ENCODE measurements at regions not wholly inside any gene's neighbourhood (a gene's known extent, or its start where the extent isn't known, plus 50 kb on each side); places are given as distances from the start of the nearest gene placed in this dataset.

DNA sequence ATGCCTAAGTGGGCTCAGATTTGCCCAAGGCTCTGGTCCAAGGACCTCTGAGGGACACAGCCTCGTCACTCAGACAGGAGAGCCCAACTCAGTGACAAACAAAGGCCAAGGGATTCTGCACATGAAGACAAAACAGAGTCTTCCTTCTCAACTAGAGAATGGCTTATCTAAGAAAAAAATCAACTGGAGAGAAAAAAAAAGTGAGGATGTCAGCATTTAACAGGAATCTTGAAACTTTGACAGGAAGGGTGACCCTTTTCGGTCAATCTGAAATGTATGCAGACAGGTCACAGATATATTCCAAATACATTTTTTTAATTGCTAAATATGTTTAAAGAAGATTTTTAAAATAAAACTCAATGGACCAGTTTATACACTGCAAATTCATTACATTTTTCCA lies 154.5 kb downstream of the ETS2 start:
- no peak overlapping the region for H3K27ac Mint-ChIP-seq
- H3K4me1 Mint-ChIP-seq = peaks cover 0 to 3% (median 0%) of the 10 kb centered on the region in 3 donors
- H3K4me3 Mint-ChIP-seq = peak overlapping the region in 1 of 8 donors; percentile 32
- peaks cover 0 to 16% (median 11%) of the 10 kb centered on the region in 3 donors for H3K27me3 Mint-ChIP-seq
- H3K36me3 Mint-ChIP-seq = peaks cover 0 to 14% of the 10 kb centered on the region in 2 donors
- peaks cover 0 to 9% (median 4%) of the 10 kb centered on the region in 7 donors for H3K9me3 Mint-ChIP-seq
- ATAC-seq (ENCODE audit: low read depth in 2 of 2) (no peak), DNase-seq (no peak)

DNA sequence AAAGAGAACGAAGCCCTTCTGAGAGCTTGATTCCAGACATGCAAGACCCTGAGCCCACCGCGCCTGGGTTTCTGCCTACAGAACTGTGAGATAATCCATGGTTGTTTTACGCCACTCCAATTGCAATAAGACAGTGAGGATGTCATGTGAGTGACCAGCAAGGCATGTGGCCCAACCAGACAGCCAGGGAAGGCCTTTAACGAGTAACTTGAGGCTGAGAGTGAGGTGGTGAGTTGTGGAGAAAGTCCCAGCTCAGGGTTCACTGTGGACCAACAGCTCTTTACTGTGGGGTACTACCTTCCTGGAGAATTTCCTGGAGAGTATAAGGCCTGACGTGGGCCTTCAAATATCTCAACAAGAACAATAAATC lies 153.9 kb downstream of the ETS2 start:
- no peak for ATAC-seq (ENCODE audit: low read depth in 2 of 2)
- H3K27ac Mint-ChIP-seq = no peak overlapping the region
- H3K36me3 Mint-ChIP-seq = peaks cover 0 to 14% of the 10 kb centered on the region in 2 donors
- peaks cover 0 to 9% (median 4%) of the 10 kb centered on the region in 7 donors for H3K9me3 Mint-ChIP-seq
- H3K4me3 Mint-ChIP-seq = no peak overlapping the region
- H3K4me1 Mint-ChIP-seq = peaks cover 0 to 3% (median 0%) of the 10 kb centered on the region in 3 donors
- peaks cover 5 to 16% (median 11%) of the 10 kb centered on the region in 3 donors for H3K27me3 Mint-ChIP-seq
- no peak for DNase-seq

DNA sequence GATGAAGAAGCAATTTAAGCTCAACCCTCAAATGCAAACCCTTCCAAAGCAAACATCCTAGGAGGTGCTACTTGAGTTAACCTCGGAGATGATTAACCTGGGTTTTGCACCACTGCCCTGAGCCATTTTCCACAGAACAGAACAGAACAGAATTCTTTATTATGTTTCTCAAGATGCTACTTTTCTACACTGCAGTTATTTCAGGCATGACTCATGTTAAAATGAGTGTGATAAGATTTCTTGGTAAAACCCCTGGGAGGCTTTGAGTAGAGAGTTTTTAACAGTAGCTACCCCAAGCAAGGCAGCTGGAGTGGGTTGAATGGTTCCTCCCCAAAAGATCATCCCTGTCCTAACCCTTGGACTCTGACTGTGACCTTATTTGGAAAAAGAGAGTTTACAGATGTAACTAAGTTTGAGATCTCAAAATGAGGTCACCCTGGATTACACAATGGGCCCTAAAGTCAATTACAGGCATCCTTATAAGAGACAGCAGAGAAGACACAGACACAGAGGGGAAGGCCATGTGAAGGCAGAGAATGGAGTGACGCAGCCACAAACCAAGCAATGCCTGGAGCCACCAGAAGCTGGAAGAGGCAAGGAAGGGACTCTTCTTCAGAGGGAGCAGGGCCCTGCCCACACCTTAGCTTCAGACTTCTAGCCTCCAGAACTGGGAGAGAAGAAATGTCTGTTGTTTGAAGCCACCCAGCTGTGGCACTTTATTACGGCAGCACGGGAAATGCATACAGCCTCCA lies 153.4 kb downstream of the ETS2 start:
- Mint-ChIP-seq H3K27me3 (peaks cover 5 to 16% (median 11%) of the 10 kb centered on the region in 3 donors), H3K4me3 (no peak overlapping the region), H3K4me1 (peaks cover 0 to 3% (median 0%) of the 10 kb centered on the region in 3 donors), H3K9me3 (peaks cover 0 to 9% (median 4%) of the 10 kb centered on the region in 7 donors), H3K27ac (no peak overlapping the region), H3K36me3 (peaks cover 0 to 14% of the 10 kb centered on the region in 2 donors)
- DNase-seq (no peak), ATAC-seq (ENCODE audit: low read depth in 2 of 2) (no peak)

DNA sequence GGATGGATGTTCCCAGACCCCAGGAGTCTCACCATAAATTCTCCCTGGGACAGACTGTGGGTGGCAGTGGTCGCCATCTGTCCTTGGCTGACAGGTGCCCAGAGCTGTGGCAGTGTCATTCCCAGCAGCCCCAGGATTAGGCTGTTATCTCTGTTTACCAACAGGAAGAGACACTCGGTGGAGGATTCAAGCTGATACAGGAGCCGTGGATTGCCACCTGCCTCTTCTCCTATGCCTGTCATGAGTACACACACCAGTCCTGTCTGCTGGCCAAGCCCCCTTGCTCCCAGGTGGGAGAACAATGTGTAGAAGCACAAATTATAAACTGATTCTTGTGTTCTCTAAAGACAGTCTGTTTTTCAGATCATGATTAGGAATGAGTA lies 152.6 kb downstream of the ETS2 start:
- peaks cover 5 to 16% (median 11%) of the 10 kb centered on the region in 3 donors for H3K27me3 Mint-ChIP-seq
- peaks cover 0 to 14% of the 10 kb centered on the region in 2 donors for H3K36me3 Mint-ChIP-seq
- ATAC-seq (ENCODE audit: low read depth in 2 of 2) (no peak), DNase-seq (no peak)
- no peak overlapping the region for H3K27ac Mint-ChIP-seq
- H3K4me1 Mint-ChIP-seq = peaks cover 0 to 3% (median 0%) of the 10 kb centered on the region in 3 donors
- peaks cover 0 to 9% (median 4%) of the 10 kb centered on the region in 7 donors for H3K9me3 Mint-ChIP-seq
- H3K4me3 Mint-ChIP-seq = no peak overlapping the region

DNA sequence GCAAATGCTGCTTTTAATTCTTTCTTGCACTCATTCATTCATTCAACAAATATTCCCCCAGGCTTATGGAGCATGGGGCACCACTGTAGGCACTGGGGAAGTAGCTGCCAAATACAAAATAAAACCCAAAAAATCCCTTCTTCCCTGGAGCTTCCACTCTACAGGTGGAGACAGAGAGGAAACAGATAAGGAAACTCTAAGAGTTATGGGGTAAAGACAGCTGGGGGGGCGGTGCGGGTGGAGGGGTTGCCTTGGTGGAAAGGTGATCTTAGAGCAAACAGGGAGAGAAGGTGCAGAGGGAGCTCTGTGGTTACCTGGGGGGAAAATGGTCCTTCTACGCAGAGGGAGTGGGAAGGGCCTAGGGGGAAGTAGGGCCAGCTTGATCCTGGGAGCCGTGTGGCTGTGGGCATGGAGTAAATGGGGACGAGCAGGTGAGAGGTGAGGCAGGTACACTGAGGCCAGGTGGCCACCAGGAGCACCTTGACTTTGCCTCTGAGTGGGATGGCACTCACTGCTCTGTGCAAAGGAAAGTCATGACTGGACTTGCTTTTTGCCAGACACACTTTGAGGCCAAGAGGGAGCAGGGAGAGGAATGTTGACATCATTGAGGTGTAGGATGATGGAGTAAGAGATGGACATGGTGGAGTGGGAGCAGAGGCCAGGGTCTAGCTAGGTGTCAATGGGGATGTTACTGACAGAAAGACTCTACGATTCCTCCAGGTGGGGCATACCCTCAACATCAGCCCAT lies 152.0 kb downstream of the ETS2 start:
- Mint-ChIP-seq H3K36me3 (peaks cover 0 to 13% of the 10 kb centered on the region in 2 donors), H3K4me1 (peaks cover 0 to 3% (median 0%) of the 10 kb centered on the region in 3 donors), H3K27ac (no peak overlapping the region), H3K27me3 (peaks cover 5 to 19% (median 11%) of the 10 kb centered on the region in 3 donors), H3K4me3 (no peak overlapping the region), H3K9me3 (peaks cover 0 to 9% (median 3%) of the 10 kb centered on the region in 7 donors)
- ATAC-seq (ENCODE audit: low read depth in 2 of 2) = no peak
- no peak for DNase-seq

DNA sequence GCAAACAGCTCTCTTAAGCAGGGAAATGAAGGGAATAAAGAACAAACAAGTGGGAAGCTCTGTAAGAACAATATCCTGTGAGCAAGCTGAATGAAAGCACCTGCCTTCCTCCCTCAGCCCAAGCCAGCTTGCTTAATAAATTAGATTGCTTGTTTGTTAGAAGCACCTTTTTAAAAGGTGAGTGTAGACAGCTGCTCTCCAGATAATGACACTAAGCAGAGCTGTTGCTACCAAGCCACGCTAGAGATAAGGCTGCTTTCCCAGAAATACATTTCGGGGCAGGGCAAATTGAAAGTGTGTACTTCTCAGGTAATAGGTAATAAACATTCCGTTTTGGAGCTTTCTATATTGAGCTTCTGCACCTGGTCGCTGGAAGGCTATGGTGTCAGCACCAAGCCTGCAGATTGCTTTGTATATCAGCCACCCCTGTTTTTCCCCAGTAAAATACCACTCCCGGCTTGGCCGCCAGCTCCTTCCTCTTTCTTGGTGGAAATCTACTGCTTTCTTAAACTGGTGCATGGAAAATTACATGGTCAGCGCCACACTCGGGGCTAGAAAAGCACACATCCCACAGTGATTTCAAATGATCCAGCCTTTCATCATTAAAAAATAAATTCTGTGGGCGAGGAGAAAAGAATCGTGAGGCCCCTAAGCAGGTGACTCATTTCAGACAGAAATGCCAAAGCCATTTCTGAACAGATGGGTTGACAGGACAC lies 151.3 kb downstream of the ETS2 start:
- no peak overlapping the region for H3K27ac Mint-ChIP-seq
- no peak for ATAC-seq (ENCODE audit: low read depth in 2 of 2)
- DNase-seq = no peak
- peaks cover 0 to 3% (median 0%) of the 10 kb centered on the region in 3 donors for H3K4me1 Mint-ChIP-seq
- peaks cover 5 to 26% (median 11%) of the 10 kb centered on the region in 3 donors for H3K27me3 Mint-ChIP-seq
- H3K4me3 Mint-ChIP-seq = no peak overlapping the region
- peaks cover 0 to 6% of the 10 kb centered on the region in 2 donors for H3K36me3 Mint-ChIP-seq
- peaks cover 0 to 4% (median 0%) of the 10 kb centered on the region in 7 donors for H3K9me3 Mint-ChIP-seq

DNA sequence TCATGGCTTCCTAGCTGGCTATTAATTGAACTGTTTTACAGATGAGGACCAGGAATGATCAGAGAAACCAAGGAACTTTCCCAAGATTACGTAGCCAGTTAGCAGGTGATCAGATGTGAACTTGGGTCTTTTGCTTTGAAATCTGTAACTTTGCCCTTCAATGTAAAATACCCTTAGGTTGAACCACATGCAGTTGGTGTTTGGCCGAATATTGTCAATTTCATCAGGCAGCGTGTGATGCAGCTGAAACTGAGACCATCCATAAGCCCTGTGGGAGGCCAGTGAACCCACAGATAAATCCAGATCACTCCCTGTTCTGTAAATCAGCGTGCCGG lies 150.8 kb downstream of the ETS2 start:
- no peaks in the 10 kb centered on the region for H3K9me3 Mint-ChIP-seq
- H3K4me3 Mint-ChIP-seq = no peak overlapping the region
- H3K27me3 Mint-ChIP-seq = peaks cover 5 to 26% (median 11%) of the 10 kb centered on the region in 3 donors
- peaks cover 0 to 3% (median 0%) of the 10 kb centered on the region in 3 donors for H3K4me1 Mint-ChIP-seq
- H3K27ac Mint-ChIP-seq = no peak overlapping the region
- ATAC-seq (ENCODE audit: low read depth in 2 of 2) = no peak
- no peak for DNase-seq
- peaks cover 0 to under 1% of the 10 kb centered on the region in 2 donors for H3K36me3 Mint-ChIP-seq

DNA sequence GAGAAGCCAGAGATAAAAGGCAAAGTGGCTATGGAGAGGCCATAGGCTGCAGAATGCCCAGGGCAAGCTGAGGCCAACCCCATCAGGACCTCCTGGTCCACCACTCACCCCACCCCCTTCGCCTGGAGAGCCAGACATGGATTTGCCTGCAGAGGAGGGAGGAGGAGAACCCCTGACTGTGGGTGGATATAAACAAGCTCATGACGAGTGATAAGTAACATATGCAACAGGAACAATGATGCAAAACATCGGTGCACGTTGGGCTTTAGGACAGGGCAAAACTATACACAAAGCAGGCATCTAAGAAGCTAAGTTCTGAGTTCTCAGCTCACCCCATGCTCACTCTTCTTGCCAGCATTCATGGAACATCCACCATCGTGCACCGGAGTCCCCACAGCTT lies 150.3 kb downstream of the ETS2 start:
- Mint-ChIP-seq H3K27me3 (peaks cover 5 to 26% (median 11%) of the 10 kb centered on the region in 3 donors), H3K4me1 (peaks cover 0 to 3% (median 0%) of the 10 kb centered on the region in 3 donors), H3K36me3 (no peaks in the 10 kb centered on the region), H3K9me3 (no peaks in the 10 kb centered on the region), H3K4me3 (no peak overlapping the region), H3K27ac (no peak overlapping the region)
- ATAC-seq (ENCODE audit: low read depth in 2 of 2) (no peak), DNase-seq (no peak)

DNA sequence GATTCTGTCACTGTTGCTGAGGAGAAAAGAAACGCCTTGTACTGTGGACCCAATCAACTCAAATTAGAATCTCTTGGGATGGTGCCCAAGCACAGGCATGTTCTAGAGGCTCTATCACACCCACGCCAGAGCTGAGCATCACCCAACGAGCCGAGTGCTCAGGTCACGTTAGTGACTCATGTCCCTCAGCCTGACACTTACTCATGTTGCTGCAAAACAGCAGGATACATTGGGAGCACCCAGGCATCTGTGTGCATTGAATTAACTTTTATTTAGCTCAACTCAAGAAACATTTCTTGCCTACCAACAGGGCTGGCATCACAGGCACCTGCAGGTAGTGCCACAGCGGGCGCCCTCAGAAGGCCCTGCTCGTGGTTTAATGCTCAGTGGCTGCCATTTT lies 149.8 kb downstream of the ETS2 start:
- DNase-seq = no peak
- Mint-ChIP-seq H3K4me1 (peaks cover 0 to 3% (median 0%) of the 10 kb centered on the region in 3 donors), H3K9me3 (peaks cover 0 to 1% (median under 1%) of the 10 kb centered on the region in 7 donors), H3K4me3 (no peak overlapping the region), H3K27ac (no peak overlapping the region), H3K36me3 (no peaks in the 10 kb centered on the region), H3K27me3 (peaks cover 5 to 26% (median 11%) of the 10 kb centered on the region in 3 donors)
- ATAC-seq (ENCODE audit: low read depth in 2 of 2) = no peak

DNA sequence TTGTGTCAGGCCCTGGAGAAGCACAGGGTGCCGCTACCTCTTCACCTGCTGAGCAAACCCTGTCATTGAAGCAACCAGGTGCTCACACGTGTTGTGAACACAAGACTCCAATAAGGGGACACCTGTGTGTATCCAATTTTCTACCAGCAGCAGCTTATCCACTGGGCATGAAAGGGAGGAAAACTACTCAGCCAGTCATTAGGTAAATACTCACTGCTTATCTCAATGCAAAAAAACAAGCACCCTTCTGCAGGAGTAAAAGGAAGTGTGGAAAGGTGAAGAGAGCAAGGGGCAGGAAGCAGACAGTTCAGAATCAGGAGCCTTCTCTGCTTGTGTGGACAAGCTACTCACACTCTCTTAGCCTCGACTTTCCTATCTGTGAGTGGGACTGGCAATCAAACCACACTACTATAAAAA lies 148.9 kb downstream of the ETS2 start:
- no peak overlapping the region for H3K4me3 Mint-ChIP-seq
- H3K36me3 Mint-ChIP-seq = no peaks in the 10 kb centered on the region
- ATAC-seq (ENCODE audit: low read depth in 2 of 2) (no peak), DNase-seq (no peak)
- H3K27me3 Mint-ChIP-seq = peaks cover 5 to 26% (median 11%) of the 10 kb centered on the region in 3 donors
- H3K9me3 Mint-ChIP-seq = peaks cover 4 to 10% (median 5%) of the 10 kb centered on the region in 7 donors
- H3K27ac Mint-ChIP-seq = no peak overlapping the region
- peaks cover 0 to 3% (median 0%) of the 10 kb centered on the region in 3 donors for H3K4me1 Mint-ChIP-seq

DNA sequence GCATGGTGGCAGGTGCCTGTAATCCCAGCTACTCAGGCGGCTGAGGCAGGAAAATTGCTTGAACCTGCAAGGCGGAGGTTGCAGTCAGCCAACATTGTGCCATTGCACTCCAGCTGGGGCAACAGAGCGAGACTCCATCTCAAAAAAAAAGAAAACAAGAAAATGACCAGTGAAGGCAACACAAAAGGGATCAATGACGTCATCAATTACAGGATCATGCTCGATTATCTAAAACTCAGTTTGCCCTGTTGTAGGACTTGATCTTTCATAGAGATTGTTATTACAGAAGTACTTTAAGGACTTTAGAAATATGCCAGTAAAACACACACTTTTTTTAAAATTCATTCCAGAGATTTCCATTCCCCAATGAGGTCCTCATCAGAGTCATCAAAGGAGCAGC lies 147.8 kb downstream of the ETS2 start:
- Mint-ChIP-seq H3K27me3 (peaks cover 5 to 26% (median 11%) of the 10 kb centered on the region in 3 donors), H3K36me3 (no peaks in the 10 kb centered on the region), H3K9me3 (peaks cover 4 to 17% (median 6%) of the 10 kb centered on the region in 7 donors), H3K27ac (no peak overlapping the region), H3K4me3 (no peak overlapping the region), H3K4me1 (peaks cover 0 to 3% (median 0%) of the 10 kb centered on the region in 3 donors)
- ATAC-seq (ENCODE audit: low read depth in 2 of 2) (no peak), DNase-seq (no peak)

DNA sequence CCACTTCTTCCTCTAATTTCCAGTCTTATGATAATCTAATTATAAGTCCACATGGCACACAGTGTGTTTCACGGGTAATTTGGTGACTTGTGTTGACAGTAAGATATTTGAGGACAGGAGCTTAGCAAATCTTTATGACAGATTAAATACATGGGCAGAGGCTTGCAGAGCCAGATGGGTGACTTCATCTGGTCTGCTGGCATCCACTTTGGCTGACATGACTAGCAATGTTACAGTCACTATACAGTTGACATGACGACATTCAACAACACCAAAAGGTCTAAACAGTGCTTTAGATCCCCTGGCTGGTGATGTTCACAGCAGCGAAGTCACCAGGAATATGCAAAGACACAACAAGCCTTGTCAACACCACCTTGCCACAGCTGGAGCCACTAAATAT lies 147.2 kb downstream of the ETS2 start:
- no peak for DNase-seq
- H3K9me3 Mint-ChIP-seq = peaks cover 4 to 17% (median 6%) of the 10 kb centered on the region in 7 donors

DNA sequence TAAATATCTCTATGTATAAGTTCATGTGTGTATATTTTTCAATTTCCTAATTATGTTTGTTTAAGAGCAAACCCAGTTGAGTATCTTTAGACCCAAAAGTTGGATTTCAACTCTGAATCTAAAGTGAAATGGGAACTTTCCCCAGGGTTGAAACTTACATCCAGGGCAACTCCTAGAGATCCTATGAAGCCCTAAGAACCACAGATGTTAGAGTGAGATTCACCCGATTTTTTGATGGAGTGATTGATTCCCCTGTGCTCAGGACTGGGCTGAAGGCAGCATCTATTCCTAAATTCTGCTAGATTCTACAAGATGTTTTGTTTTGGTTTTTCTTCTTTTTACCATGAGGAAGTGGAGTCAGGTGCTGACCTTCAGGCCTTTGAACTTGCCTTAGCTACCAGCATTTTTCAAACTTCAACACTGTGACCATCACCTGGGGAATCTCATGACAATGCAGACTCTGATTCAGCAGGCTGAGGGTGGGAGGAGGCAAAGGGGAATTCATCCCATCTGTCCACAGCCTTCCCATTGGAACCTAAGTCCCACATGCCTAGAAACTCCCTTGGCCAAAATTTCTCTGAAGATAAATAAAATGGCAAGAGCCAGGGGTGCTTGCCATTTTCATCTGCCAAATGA lies 145.5 kb downstream of the ETS2 start:
- Mint-ChIP-seq H3K9me3 (peaks cover 4 to 17% (median 6%) of the 10 kb centered on the region in 7 donors), H3K27ac (no peak overlapping the region), H3K36me3 (no peaks in the 10 kb centered on the region), H3K4me1 (no peaks in the 10 kb centered on the region), H3K4me3 (no peak overlapping the region), H3K27me3 (peaks cover 0 to 10% (median 5%) of the 10 kb centered on the region in 3 donors)
- no peak for ATAC-seq (ENCODE audit: low read depth in 2 of 2)
- DNase-seq = no peak

More for the DNA sequence above, 147.2 kb downstream of the ETS2 start:
- Mint-ChIP-seq H3K4me3 (no peak overlapping the region), H3K4me1 (peaks cover 0 to 1% (median 0%) of the 10 kb centered on the region in 3 donors), H3K27ac (no peak overlapping the region), H3K27me3 (peaks cover 5 to 22% (median 8%) of the 10 kb centered on the region in 3 donors), H3K36me3 (no peaks in the 10 kb centered on the region)
- no peak for ATAC-seq (ENCODE audit: low read depth in 2 of 2)

All from naive B cell (primary cell).